Activated CD8-positive, alpha-beta memory T cell treated with anti-CD3 and anti-CD28 coated beads for 24 hours (primary cell): ENCODE measurements at regions not wholly inside any gene's neighbourhood (a gene's known extent, or its start where the extent isn't known, plus 50 kb on each side); places are given as distances from the start of the nearest gene placed in this dataset.
"Not testable (repeated sequence)": the region's sequence is repeated elsewhere in the genome, so short reads cannot be mapped to it uniquely, and the experiment has no call there.

Experiments
- DNase-seq: peaks from one replicate; pipeline ENCODE4 v3.0.0-alpha.2; 2020

GRCh38 chr18:43888598-43888997, 611.3 kb upstream of the SYT4 start:
- DNase-seq = no peak

DNA sequence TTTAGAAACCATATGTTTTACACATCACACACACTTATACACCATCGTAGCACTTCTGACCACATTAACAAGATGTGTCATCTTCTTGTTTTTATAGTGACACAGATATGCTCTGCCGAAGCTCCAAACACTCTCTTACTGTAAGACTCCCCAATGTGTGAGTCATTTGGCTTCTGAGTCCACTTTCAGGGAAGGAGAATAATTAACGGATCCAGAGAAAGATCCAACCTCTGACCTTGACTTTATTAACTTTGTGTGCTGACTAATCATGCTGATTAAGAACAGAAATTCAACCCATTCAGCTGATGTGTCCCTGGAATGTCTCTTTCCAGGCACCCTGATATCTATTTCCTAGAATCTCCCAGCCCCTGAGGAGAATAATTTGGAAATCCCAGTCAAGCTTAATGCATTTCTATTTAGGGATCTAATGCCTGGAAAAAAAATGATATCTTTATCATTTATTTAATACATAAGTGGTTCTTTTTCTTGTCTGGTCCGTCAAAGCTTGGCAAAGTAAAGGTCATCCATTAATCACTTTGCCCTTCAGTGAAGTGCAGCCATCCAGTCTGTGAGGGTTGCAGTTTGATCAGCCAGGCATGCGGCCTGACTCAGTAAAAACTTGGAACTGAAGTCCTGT, 615.8 kb upstream of the SYT4 start:
- no peak for DNase-seq

GRCh38 chr18:43904209-43904837, 627.0 kb upstream of the SYT4 start:
- no peak for DNase-seq

DNA sequence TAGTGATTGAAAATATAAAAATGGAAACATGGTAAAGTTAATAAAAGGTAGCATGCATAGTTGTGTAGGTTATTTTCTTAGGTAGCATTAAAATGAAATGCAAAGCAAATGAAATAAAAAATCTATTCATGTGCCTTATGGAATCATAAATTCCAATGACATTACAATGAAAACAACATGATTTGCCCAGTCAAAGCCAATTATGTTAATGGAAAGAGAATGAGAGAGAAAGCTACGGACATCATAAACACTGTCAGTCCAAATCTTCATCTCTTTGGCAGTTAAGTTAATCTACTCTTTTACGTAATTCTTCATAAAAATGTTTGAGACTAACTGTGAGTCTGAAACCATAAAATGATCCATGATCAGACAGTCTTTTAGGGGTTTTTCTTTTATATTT, 636.7 kb upstream of the SYT4 start:
- no peak for DNase-seq

DNA sequence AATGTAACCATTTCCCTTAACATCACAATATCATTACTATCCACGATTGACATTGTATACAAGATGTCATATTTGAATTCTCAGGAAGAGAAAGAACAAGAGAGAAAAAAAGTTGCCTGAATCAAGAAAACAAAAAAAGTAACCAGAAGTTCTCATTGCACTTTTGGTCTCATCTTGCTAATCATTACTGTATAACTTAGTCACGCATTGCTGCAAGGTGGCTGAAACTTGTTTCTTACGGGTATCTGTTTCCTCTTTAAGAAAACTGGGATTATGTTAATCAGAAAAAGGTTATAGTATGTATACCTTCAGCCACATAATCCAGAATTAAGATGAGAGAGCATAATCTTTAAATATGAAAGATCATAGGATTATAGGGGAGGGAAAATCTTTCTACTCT, 639.7 kb upstream of the SYT4 start:
- no peak for DNase-seq

GRCh38 chr18:43917520-43917919, 640.2 kb upstream of the SYT4 start:
- DNase-seq = no peak

DNA sequence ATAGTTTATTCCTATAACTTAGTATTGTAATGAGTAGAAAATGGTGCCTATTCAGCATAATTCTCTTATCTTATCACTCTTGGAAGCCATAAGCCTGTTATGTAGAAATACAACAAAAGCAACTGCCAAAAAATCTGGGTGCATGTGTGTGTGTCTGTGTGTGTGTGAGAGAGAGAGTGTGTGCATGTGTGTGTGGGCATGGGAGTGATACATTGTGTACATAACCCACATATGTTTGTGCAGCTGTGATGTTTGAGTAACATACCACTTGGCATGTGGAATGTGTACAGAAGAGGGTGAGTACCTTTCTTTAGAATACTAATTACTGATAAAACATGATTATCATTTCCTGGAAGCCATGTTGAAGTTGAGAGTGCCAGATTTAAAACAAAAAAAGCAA, 642.3 kb upstream of the SYT4 start:
- no peak for DNase-seq

DNA sequence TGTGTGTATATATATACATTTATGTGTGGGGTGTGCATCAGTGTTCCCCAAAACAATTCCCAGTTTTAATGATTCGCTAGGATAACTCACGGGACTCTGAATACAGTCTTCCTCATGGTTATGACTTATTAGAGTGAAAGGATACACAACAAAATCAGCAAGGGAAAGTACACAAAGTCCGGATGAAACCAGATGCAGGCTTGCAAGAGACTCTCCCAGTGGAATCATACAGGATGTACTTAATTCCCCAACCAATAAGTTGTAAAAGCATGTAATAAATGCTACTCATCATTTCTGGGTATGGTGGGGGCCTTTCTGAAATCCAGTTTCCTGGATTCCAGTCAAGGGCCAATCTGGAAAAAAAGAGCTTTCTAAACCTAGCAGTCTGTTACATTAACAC, 654.1 kb upstream of the SYT4 start:
- no peak for DNase-seq

GRCh38 chr18:43932140-43932539, 654.9 kb upstream of the SYT4 start:
- DNase-seq = no peak

DNA sequence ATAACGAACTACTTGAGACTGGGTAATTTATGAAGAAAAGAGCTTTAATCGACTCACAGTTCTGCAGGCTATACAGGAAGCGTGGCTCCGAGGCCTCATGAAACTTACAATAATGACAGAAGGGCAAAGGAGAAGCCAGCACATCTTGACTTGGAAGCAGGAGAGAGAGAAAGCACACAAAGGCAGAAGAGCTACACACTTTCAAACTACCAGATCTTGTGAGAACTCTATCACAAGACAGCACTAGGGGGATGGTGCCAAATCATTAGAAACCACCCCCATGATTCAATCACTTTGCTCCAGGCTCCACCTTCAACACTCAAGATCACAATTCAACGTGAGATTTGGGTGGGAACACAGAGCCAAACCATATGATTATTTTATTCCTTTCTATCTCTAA, 655.9 kb upstream of the SYT4 start:
- no peak for DNase-seq

- DNase-seq = no peak
Observed at GRCh38 chr18:43934322-43934721, 657.0 kb upstream of the SYT4 start.

DNA sequence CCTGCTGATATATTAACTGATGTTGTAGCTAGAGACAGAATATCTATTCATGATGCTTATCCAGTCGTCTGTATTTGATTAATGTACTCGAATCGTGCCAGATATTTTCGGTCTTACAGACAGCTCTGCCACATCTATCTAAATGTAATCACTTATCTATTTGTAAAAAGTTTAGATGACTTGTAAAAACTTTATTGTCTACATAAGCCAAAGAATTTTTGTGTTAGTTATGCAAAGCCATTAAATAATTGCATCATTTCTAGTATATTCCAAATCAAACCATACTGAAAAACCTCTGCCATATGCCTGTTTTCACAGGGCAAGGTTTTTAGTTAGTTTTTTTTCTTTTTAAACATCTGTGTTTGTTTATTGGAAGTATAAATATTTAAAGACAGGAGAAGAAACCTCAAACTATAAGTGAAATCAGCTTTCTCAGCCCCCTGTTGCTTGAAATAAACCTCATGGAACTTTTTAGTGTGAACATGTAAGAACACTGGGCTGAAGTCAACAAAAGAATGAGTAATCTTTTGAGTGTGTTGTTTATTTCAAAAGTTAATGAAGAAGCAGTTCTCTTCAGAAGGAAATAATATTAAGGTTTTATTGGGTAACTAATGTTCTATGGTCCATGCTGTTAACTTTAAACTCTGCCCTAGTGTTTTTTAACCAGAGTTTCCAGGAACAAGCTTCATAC, 657.6 kb upstream of the SYT4 start:
- DNase-seq = no peak

GRCh38 chr18:43936176-43936575, 658.9 kb upstream of the SYT4 start:
- DNase-seq = no peak

GRCh38 chr18:43949291-43949690, 672.0 kb upstream of the SYT4 start:
- no peak for DNase-seq

- DNase-seq = no peak
Observed at GRCh38 chr18:43950062-43950461, 672.8 kb upstream of the SYT4 start.

DNA sequence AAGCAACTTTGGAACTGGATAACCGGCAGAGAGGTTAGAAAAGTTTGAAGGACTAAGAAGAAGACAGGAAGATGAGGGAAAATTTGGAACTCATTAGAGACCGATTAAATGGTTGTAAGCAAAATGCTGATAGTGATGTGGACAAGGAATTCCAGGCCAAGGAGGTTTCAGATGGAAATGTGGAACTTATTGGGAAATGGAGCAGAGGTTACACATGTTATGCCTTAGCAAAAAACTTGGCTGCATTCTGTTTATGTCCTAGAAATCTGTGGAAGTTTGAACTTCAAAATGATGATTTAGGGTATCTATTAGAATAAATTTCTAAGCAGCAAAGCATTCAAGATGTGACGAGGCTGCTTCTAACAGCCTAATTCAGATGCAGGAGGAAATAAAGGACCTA, 675.1 kb upstream of the SYT4 start:
- DNase-seq = no peak

DNA sequence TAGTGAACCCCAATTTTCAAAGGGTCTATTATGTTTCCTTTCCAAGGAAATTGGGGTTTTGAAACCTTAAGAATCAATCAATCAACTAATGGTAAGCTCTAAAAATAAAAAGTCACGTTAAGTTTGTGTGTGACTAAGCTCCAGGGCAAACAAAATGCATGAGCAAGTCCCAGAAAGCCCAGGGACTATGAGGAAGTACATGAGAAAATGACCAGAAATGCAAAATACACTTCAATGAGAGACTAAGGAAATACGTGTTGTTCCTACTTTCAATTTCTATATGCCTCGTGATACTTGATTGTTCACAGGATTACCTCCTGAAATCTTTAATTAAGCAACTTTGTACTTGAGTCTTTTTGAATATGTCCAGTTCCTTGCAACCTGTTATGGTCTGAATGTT, 684.4 kb upstream of the SYT4 start:
- DNase-seq = no peak

- no peak for DNase-seq
Observed at GRCh38 chr18:43964666-43965065, 687.4 kb upstream of the SYT4 start.

- DNase-seq = no peak
Observed at GRCh38 chr18:43965691-43966090, 688.4 kb upstream of the SYT4 start.

DNA sequence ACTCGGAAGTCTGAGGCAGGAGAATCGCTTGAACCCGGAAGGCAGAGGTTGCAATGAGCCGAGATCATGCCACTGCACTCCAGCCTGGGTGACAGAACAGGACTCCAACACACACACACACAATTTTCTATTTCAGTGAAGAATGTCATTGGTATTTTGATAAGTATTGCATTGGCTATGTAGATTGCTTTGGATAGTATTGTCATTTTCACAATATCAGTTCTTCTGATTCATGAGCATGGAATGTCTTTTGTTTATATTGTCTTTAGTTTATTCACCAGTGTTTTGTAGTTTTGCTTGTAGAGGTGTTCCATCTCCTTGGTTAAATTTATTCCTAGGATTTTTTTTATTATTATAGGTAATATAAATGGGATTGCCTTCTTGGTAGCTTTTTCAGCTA, 693.4 kb upstream of the SYT4 start:
- DNase-seq = no peak

DNA sequence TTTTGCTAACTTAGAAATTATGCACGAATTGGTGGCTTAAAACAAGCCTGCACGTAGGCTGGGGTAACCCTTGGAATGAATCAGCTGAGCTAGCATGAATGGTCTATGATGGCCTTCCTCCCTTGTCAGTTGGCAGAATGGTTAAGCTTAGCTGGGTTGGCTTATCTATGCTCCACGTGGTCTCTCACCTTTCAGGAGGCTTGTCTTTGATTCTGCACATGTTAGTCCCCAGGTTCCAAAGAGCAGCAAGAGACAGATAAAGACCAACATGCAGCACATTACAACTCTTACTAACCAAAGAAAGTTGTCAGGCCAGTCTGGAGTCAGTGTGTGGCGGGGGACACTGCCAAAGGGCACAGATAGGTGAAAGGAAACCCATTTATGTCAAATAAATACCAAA, 700.9 kb upstream of the SYT4 start:
- no peak for DNase-seq

GRCh38 chr18:43982582-43982981, 698.1 kb upstream of the SETBP1 start:
- no peak for DNase-seq

GRCh38 chr18:43987061-43987460, 693.6 kb upstream of the SETBP1 start:
- DNase-seq = not testable (repeated sequence)

- no peak for DNase-seq
Observed at GRCh38 chr18:43992741-43993140, 687.9 kb upstream of the SETBP1 start.

- DNase-seq = no peak
Observed at GRCh38 chr18:43994381-43994780, 686.3 kb upstream of the SETBP1 start.
